Stimulated activated CD8-positive, alpha-beta memory T cell treated with anti-CD3 and anti-CD28 coated beads, Interleukin-15, amount 100 ng/mL, for 48 hours (primary cell): ENCODE measurements at regions not wholly inside any gene's neighbourhood (a gene's known extent, or its start where the extent isn't known, plus 50 kb on each side); places are given as distances from the start of the nearest gene placed in this dataset.

Experiments
- DNase-seq, 2 donors: peaks; one replicate each; pipeline ENCODE4 v3.0.0-alpha.2; 2020; ENCODE audit warnings: low read depth in 2 of 2

GRCh38 chr1:228976316-228976715 is 241.0 kb downstream of the RHOU start:
- no peak for DNase-seq

GRCh38 chr1:228977307-228977706 is 242.0 kb downstream of the RHOU start:
- DNase-seq: no peak

GRCh38 chr1:228977741-228978140 is 242.5 kb downstream of the RHOU start:
- DNase-seq: no peak

- no peak for DNase-seq
Observed at GRCh38 chr1:228978484-228979324, 243.4 kb downstream of the RHOU start.

GRCh38 chr1:228979325-228979699 is 244.0 kb downstream of the RHOU start:
- DNase-seq: no peak

- DNase-seq: no peak
Observed at GRCh38 chr1:228979774-228980173, 244.5 kb downstream of the RHOU start.

GRCh38 chr1:228980232-228980937 is 245.1 kb downstream of the RHOU start:
- DNase-seq: no peak

GRCh38 chr1:228982637-228983036 is 247.4 kb downstream of the RHOU start:
- DNase-seq: no peak

GRCh38 chr1:228983231-228983660 is 248.0 kb downstream of the RHOU start:
- DNase-seq: no peak

- DNase-seq: no peak
Observed at GRCh38 chr1:228983661-228984060, 248.4 kb downstream of the RHOU start.

GRCh38 chr1:228984107-228984506 is 248.8 kb downstream of the RHOU start:
- DNase-seq: no peak

GRCh38 chr1:228984646-228985631 is 249.7 kb downstream of the RHOU start:
- DNase-seq: no peak

- DNase-seq: no peak
Observed at GRCh38 chr1:228985661-228986060, 250.4 kb downstream of the RHOU start.

- DNase-seq: no peak
Observed at GRCh38 chr1:228986093-228986904, 251.0 kb downstream of the RHOU start.

GRCh38 chr1:228987286-228987685 is 252.0 kb downstream of the RHOU start:
- DNase-seq: no peak

- no peak for DNase-seq
Observed at GRCh38 chr1:228987736-228988506, 252.6 kb downstream of the RHOU start.

GRCh38 chr1:228988664-228989063 is 253.4 kb downstream of the RHOU start:
- no peak for DNase-seq

GRCh38 chr1:228989176-228989575 is 253.9 kb downstream of the RHOU start:
- no peak for DNase-seq

- DNase-seq: no peak
Observed at GRCh38 chr1:228989676-228989991, 254.4 kb downstream of the RHOU start.

GRCh38 chr1:228989992-228990827 is 254.9 kb downstream of the RHOU start:
- DNase-seq: no peak
